ENCODE measurements at regions not wholly inside any gene's neighbourhood (a gene's known extent, or its start where the extent isn't known, plus 50 kb on each side); places are given as distances from the start of the nearest gene placed in this dataset.

- no peak for TF ChIP-seq EZH2 (IDR thresholded peaks at IDR 0.05; ENCODE audit: insufficient read depth, poor library complexity, severe bottlenecking)
- TF ChIP-seq EZH2phosphoT487 (IDR thresholded peaks at IDR 0.05; ENCODE audit: insufficient read depth, low read depth) = no peak
Measured at GRCh38 chr2:7849531-7849930, 832.3 kb upstream of the ID2 start.

Data from GM23248 (cell line).